Tibial nerve (tissue), 3 donors: ENCODE measurements at regions not wholly inside any gene's neighbourhood (a gene's known extent, or its start where the extent isn't known, plus 50 kb on each side); places are given as distances from the start of the nearest gene placed in this dataset.

Experiments
- POLR2A ChIP-seq, 2 donors: fragments of 450-650 bp; IDR thresholded peaks; one replicate each; pipeline ENCODE4 v1.6.1; 2017; ENCODE audit warnings: antibody characterized with exemption in 2 of 2, mild to moderate bottlenecking in 2 of 2, moderate library complexity in 2 of 2
- TF ChIP-seq, protein P1 (sequence below), 5 experiments: fragments of 200-600 bp in 3 of 5; fragments of 450-650 bp in 2 of 5; sonication (generic) in 3 of 5; IDR thresholded peaks; one replicate each; pipeline ENCODE4 v1.5.1; 2016 to 2019; ENCODE audit warnings: antibody characterized with exemption in 5 of 5, mild to moderate bottlenecking in 3 of 5, moderate library complexity in 2 of 5

DNA sequence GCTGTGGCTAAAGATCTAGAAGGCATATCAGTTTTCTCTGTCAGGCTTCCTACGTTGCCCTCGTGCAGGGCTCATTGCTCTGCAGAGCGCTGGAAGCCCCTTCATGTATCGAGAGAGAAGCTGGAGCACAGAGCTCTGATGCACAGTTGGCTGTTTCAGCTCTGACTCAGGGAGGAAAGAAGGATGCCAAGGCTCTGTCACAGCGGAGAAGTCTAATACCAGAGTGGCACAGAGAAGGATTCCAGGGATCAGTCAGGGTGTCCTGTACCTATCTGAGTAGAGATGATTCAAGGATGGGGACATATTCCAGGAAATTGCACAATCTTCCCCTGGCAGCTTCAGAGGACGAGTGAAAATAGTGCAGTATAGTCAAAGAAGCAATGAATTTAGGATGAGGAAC is 179.2 kb upstream of the FMN2 start:
- TF ChIP-seq, protein P1, sequence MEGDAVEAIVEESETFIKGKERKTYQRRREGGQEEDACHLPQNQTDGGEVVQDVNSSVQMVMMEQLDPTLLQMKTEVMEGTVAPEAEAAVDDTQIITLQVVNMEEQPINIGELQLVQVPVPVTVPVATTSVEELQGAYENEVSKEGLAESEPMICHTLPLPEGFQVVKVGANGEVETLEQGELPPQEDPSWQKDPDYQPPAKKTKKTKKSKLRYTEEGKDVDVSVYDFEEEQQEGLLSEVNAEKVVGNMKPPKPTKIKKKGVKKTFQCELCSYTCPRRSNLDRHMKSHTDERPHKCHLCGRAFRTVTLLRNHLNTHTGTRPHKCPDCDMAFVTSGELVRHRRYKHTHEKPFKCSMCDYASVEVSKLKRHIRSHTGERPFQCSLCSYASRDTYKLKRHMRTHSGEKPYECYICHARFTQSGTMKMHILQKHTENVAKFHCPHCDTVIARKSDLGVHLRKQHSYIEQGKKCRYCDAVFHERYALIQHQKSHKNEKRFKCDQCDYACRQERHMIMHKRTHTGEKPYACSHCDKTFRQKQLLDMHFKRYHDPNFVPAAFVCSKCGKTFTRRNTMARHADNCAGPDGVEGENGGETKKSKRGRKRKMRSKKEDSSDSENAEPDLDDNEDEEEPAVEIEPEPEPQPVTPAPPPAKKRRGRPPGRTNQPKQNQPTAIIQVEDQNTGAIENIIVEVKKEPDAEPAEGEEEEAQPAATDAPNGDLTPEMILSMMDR (IDR thresholded peaks at IDR 0.05): no peak
- no peak for TF ChIP-seq POLR2A (IDR thresholded peaks at IDR 0.05)
